H9 (cell line): ENCODE measurements at regions not wholly inside any gene's neighbourhood (a gene's known extent, or its start where the extent isn't known, plus 50 kb on each side); places are given as distances from the start of the nearest gene placed in this dataset.

ENCODE experiments used
- DNase-seq: peaks from one replicate; pipeline ENCODE4 v3.0.0-alpha.2; 2017
- H2AFZ ChIP-seq: one replicate; pipeline ENCODE4 v1.6.1; 2013; ENCODE audit warnings: mild to moderate bottlenecking, low read length, control low read depth, moderate library complexity
- H2AK5ac ChIP-seq: 2 replicates; pipeline ENCODE4 v1.6.1; 2013; ENCODE audit warnings: low read length, control low read depth, mixed read lengths; ENCODE audit not compliant: insufficient read length
- H2BK120ac ChIP-seq: one replicate; pipeline ENCODE4 v1.6.1; 2013; ENCODE audit warnings: low read depth, mild to moderate bottlenecking, low read length, control low read depth, inconsistent platforms; ENCODE audit not compliant: poor library complexity, severe bottlenecking
- H2BK12ac ChIP-seq: 2 replicates; pipeline ENCODE4 v1.6.1; 2013; ENCODE audit warnings: low read length, control low read depth, mixed read lengths, low read depth; ENCODE audit not compliant: insufficient read length
- H2BK15ac ChIP-seq: 2 replicates; pipeline ENCODE4 v1.6.1; 2013; ENCODE audit warnings: low read depth, low read length, control low read depth
- H2BK20ac ChIP-seq: one replicate; pipeline ENCODE4 v1.6.1; 2013; ENCODE audit warnings: low read depth, mild to moderate bottlenecking, low read length, control low read depth, inconsistent platforms; ENCODE audit not compliant: poor library complexity, severe bottlenecking
- H2BK5ac ChIP-seq: 2 replicates; pipeline ENCODE4 v1.6.1; 2013; ENCODE audit warnings: low read length, control low read depth, mixed read lengths; ENCODE audit not compliant: insufficient read length
- H3K14ac ChIP-seq: 2 replicates; pipeline ENCODE4 v1.6.1; 2013; ENCODE audit warnings: low read length, control low read depth; ENCODE audit not compliant: insufficient read depth
- H3K18ac ChIP-seq: 2 replicates; pipeline ENCODE4 v1.6.1; 2013; ENCODE audit warnings: low read depth, mild to moderate bottlenecking, mixed read lengths, low read length, control low read depth; ENCODE audit not compliant: insufficient read length
- H3K23ac ChIP-seq: 2 replicates; pipeline ENCODE4 v1.6.1; 2013; ENCODE audit warnings: low read length, control low read depth, mixed read lengths, low read depth; ENCODE audit not compliant: insufficient read length
- H3K23me2 ChIP-seq: 2 replicates; pipeline ENCODE4 v1.6.1; 2013; ENCODE audit warnings: low read depth, mild to moderate bottlenecking, mixed read lengths, low read length, control low read depth; ENCODE audit not compliant: insufficient read length, poor library complexity, severe bottlenecking
- H3K27ac ChIP-seq: 2 replicates; pipeline ENCODE4 v1.5.1; 2013; ENCODE audit warnings: low read length, control low read depth, mixed read lengths, low read depth; ENCODE audit not compliant: insufficient read length
- H3K27me3 ChIP-seq: 2 replicates; pipeline ENCODE4 v1.6.1; 2013; ENCODE audit warnings: low read length, control low read depth, inconsistent platforms; ENCODE audit not compliant: insufficient read depth
- H3K4ac ChIP-seq: 2 replicates; pipeline ENCODE4 v1.6.1; 2013; ENCODE audit warnings: low read depth, mild to moderate bottlenecking, control low read depth, inconsistent platforms, low read length, moderate library complexity
- H3K4me1 ChIP-seq: 2 replicates; pipeline ENCODE4 v1.6.1; 2013; ENCODE audit warnings: low read length, control low read depth, inconsistent platforms; ENCODE audit not compliant: insufficient read depth
- H3K4me2 ChIP-seq: 2 replicates; pipeline ENCODE4 v1.6.1; 2013; ENCODE audit warnings: low read length, control low read depth, mixed read lengths; ENCODE audit not compliant: insufficient read length, insufficient read depth
- H3K56ac ChIP-seq: 2 replicates; pipeline ENCODE4 v1.6.1; 2013; ENCODE audit warnings: low read depth, mild to moderate bottlenecking, mixed read lengths, low read length, control low read depth; ENCODE audit not compliant: insufficient read length
- H3K79me1 ChIP-seq: 2 replicates; pipeline ENCODE4 v1.6.1; 2013; ENCODE audit warnings: low read depth, mild to moderate bottlenecking, moderate library complexity, low read length, control low read depth, inconsistent platforms; ENCODE audit not compliant: insufficient read depth, poor library complexity, severe bottlenecking
- H3K79me2 ChIP-seq: 2 replicates; pipeline ENCODE4 v1.6.1; 2013; ENCODE audit warnings: low read length, control low read depth, inconsistent platforms; ENCODE audit not compliant: insufficient read depth
- H3K9ac ChIP-seq: 2 replicates; pipeline ENCODE4 v1.6.1; 2013; ENCODE audit warnings: low read length, control low read depth, mixed read lengths; ENCODE audit not compliant: insufficient read length; ENCODE audit errors: extremely low read depth
- H3K9me3 ChIP-seq: one replicate; pipeline ENCODE4 v1.6.1; 2013; ENCODE audit warnings: low read depth, low read length, inconsistent platforms; ENCODE audit not compliant: control insufficient read depth
- H3T11ph ChIP-seq: one replicate; pipeline ENCODE4 v1.6.1; 2013; ENCODE audit warnings: mild to moderate bottlenecking, low read length, control low read depth, inconsistent platforms
- H4K20me1 ChIP-seq: one replicate; pipeline ENCODE4 v1.6.1; 2013; ENCODE audit not compliant: control insufficient read depth, insufficient read length, insufficient read depth
- H4K5ac ChIP-seq: 2 replicates; pipeline ENCODE4 v1.6.1; 2013; ENCODE audit warnings: low read depth, mild to moderate bottlenecking, mixed read lengths, low read length, control low read depth; ENCODE audit not compliant: insufficient read length
- H4K8ac ChIP-seq: replicated peaks from 2 replicates; pipeline ENCODE4 v1.6.1; 2013; ENCODE audit warnings: low read length, control low read depth, mixed read lengths, low read depth; ENCODE audit not compliant: insufficient read length
- H4K91ac ChIP-seq: 2 replicates; pipeline ENCODE4 v1.6.1; 2013; ENCODE audit warnings: low read depth, mild to moderate bottlenecking, moderate library complexity, mixed read lengths, low read length, control low read depth; ENCODE audit not compliant: insufficient read length
- H3K27ac Mint-ChIP-seq, 3 experiments: 2 replicates in 2 of 3; 3 replicates in 1 of 3; pipeline ENCODE4 v1.8.0; 2020 to 2021; ENCODE audit warnings: mixed read lengths in 3 of 3, mild to moderate bottlenecking in 1 of 3, moderate library complexity in 1 of 3
- H3K27me3 Mint-ChIP-seq: 2 replicates; pipeline ENCODE4 v1.8.0; 2021; ENCODE audit warnings: low read depth, mild to moderate bottlenecking, moderate library complexity, mixed read lengths
- H3K36me3 Mint-ChIP-seq, 3 experiments: 2 replicates in 2 of 3; 3 replicates in 1 of 3; pipeline ENCODE4 v1.8.0; 2020 to 2021; ENCODE audit warnings: low read depth in 3 of 3, mixed read lengths in 3 of 3; ENCODE audit not compliant: insufficient read depth in 1 of 3
- H3K4me1 Mint-ChIP-seq, 2 experiments: 2 replicates each; pipeline ENCODE4 v1.8.0; 2020; ENCODE audit warnings: mixed read lengths in 2 of 2
- H3K4me3 Mint-ChIP-seq, 2 experiments: 2 replicates in 1 of 2; 3 replicates in 1 of 2; pipeline ENCODE4 v1.8.0; 2020 to 2021; ENCODE audit warnings: mild to moderate bottlenecking in 2 of 2, mixed read lengths in 2 of 2, moderate library complexity in 1 of 2
- H3K9me3 Mint-ChIP-seq, 2 experiments: 2 replicates in 1 of 2; 3 replicates in 1 of 2; pipeline ENCODE4 v1.8.0; 2020; ENCODE audit warnings: mild to moderate bottlenecking in 2 of 2, mixed read lengths in 2 of 2, moderate library complexity in 1 of 2
- WGBS: extraction: QIAGEN DNeasy Blood & Tissue Kit; methylation state at CpG from one replicate; pipeline ENCODE4 v1.1.7; 2013; ENCODE audit warnings: missing lambda C conversion rate, low lambda C conversion rate, mixed read lengths; ENCODE audit not compliant: insufficient read length; ENCODE audit errors: extremely low coverage; 5-methylcytosine and 5-hydroxymethylcytosine counted together
- TF ChIP-seq, protein P1 (sequence below): fragments of 200-600 bp; sonication (generic); conservative IDR thresholded peaks from 3 replicates; pipeline ENCODE4 v1.8.0; 2021; ENCODE audit warnings: antibody characterized with exemption, mild to moderate bottlenecking

DNA sequence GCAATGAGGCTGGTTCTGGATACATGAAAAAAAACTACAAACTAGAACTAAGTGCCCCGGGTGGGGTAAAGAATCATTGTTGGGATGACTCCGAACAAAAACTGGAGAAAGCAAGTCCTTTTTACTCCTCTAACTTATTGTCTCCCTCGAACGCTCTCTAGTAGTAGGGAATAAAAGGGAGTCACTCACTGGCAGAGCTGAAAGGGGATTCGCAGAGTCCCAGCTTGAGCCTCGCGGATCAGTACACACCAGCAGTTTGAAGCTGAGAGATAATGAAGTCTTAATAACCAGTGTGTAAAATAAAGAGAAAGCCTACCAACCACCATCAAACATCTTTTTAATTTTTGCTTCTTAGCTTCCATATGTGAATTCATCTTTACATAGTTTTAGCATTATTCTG, 521.9 kb upstream of the ARX start:
- peaks cover 25% of the 10 kb centered on the region for H3K9me3 ChIP-seq
- H2AK5ac ChIP-seq = no peak overlapping the region
- no peak overlapping the region for H3T11ph ChIP-seq
- no peak overlapping the region for H3K18ac ChIP-seq
- no peaks in the 10 kb centered on the region for H3K27me3 ChIP-seq
- Mint-ChIP-seq H3K9me3 (peaks cover 50 to 64% of the 10 kb centered on the region in 2 experiments), H3K27me3 (no peaks in the 10 kb centered on the region; the same call in 1 of the 2 replicates), H3K36me3 (peaks cover 2 to 5% (median 4%) of the 10 kb centered on the region in 3 experiments; a peak in 4 of 7 replicates), H3K4me1 (no peaks in the 10 kb centered on the region), H3K4me3 (no peak overlapping the region), H3K27ac (no peak overlapping the region; a peak in 1 of 7 replicates)
- no peaks in the 10 kb centered on the region for H3K4me1 ChIP-seq
- no peak overlapping the region for H3K14ac ChIP-seq
- no peak overlapping the region for H2BK120ac ChIP-seq
- H3K56ac ChIP-seq = no peak overlapping the region
- H4K91ac ChIP-seq = no peak overlapping the region
- no peak overlapping the region for H3K4me2 ChIP-seq
- H3K9ac ChIP-seq = no peak overlapping the region
- no peak overlapping the region for H2BK5ac ChIP-seq
- H3K79me1 ChIP-seq = no peaks in the 10 kb centered on the region
- TF ChIP-seq, protein P1, sequence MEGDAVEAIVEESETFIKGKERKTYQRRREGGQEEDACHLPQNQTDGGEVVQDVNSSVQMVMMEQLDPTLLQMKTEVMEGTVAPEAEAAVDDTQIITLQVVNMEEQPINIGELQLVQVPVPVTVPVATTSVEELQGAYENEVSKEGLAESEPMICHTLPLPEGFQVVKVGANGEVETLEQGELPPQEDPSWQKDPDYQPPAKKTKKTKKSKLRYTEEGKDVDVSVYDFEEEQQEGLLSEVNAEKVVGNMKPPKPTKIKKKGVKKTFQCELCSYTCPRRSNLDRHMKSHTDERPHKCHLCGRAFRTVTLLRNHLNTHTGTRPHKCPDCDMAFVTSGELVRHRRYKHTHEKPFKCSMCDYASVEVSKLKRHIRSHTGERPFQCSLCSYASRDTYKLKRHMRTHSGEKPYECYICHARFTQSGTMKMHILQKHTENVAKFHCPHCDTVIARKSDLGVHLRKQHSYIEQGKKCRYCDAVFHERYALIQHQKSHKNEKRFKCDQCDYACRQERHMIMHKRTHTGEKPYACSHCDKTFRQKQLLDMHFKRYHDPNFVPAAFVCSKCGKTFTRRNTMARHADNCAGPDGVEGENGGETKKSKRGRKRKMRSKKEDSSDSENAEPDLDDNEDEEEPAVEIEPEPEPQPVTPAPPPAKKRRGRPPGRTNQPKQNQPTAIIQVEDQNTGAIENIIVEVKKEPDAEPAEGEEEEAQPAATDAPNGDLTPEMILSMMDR = no peak
- no peak overlapping the region for H2BK15ac ChIP-seq
- no peak overlapping the region for H2BK12ac ChIP-seq
- no peak overlapping the region for H4K8ac ChIP-seq
- no peak overlapping the region for H3K23ac ChIP-seq
- WGBS = no CpG with 5 or more reads among the region's 7 CpGs
- no peaks in the 10 kb centered on the region for H3K23me2 ChIP-seq
- no peak overlapping the region for H4K5ac ChIP-seq
- no peak overlapping the region for H2AFZ ChIP-seq
- H2BK20ac ChIP-seq = no peak overlapping the region
- no peak overlapping the region for H3K4ac ChIP-seq
- DNase-seq = no peak
- no peaks in the 10 kb centered on the region for H4K20me1 ChIP-seq
- no peak overlapping the region for H3K27ac ChIP-seq
- no peaks in the 10 kb centered on the region for H3K79me2 ChIP-seq
